GM12892 (cell line): ENCODE measurements at regions not wholly inside any gene's neighbourhood (a gene's known extent, or its start where the extent isn't known, plus 50 kb on each side); places are given as distances from the start of the nearest gene placed in this dataset.

Experiments
- DNase-seq: peaks from one replicate; pipeline ENCODE4 v3.0.0; 2011; ENCODE audit not compliant: insufficient read length
- FAIRE-seq: peaks from 2 replicates; lab custom pipeline; 2011; peaks lifted over from hg19 to GRCh38; lab: Jason Lieb, UNC
- POLR2A ChIP-seq: IDR thresholded peaks from 2 replicates; pipeline ENCODE4 v1.6.1; 2011; ENCODE audit warnings: low read depth, low read length, control low read depth
- POLR2AphosphoS5 ChIP-seq: IDR thresholded peaks from 2 replicates; pipeline ENCODE4 v1.6.1; 2011; ENCODE audit warnings: low read depth, low read length, control low read depth
- TAF1 ChIP-seq: IDR thresholded peaks from 2 replicates; pipeline ENCODE4 v1.6.1; 2011; ENCODE audit warnings: low read depth, mild to moderate bottlenecking, control low read depth, low read length, borderline replicate concordance

GRCh38 chr12:59088673-59089072, 168.4 kb upstream of the LRIG3 start:
- DNase-seq, result no peak
- TF ChIP-seq POLR2AphosphoS5 (no peak), POLR2A (no peak), TAF1 (no peak)
- no peak for FAIRE-seq

GRCh38 chr12:59087691-59088090, 167.4 kb upstream of the LRIG3 start:
- FAIRE-seq (no peak), DNase-seq (no peak)
- TF ChIP-seq POLR2A (no peak), POLR2AphosphoS5 (no peak), TAF1 (no peak)

- TF ChIP-seq POLR2A, result no peak
- no peak for TF ChIP-seq POLR2AphosphoS5
- TF ChIP-seq TAF1, result no peak
- DNase-seq, result no peak
- no peak for FAIRE-seq
Measured at GRCh38 chr12:59087077-59087673, 166.9 kb upstream of the LRIG3 start.

- FAIRE-seq (no peak), DNase-seq (no peak)
- TF ChIP-seq POLR2AphosphoS5 (no peak), POLR2A (no peak), TAF1 (no peak)
Measured at GRCh38 chr12:59086126-59086525, 165.8 kb upstream of the LRIG3 start.

- TF ChIP-seq POLR2AphosphoS5 (no peak), TAF1 (no peak), POLR2A (no peak)
- DNase-seq (no peak), FAIRE-seq (no peak)
Measured at GRCh38 chr12:59085690-59086089, 165.4 kb upstream of the LRIG3 start.

- DNase-seq, result no peak
- TF ChIP-seq TAF1 (no peak), POLR2AphosphoS5 (no peak), POLR2A (no peak)
- FAIRE-seq, result no peak
Measured at GRCh38 chr12:59084511-59085375, 164.4 kb upstream of the LRIG3 start.

- TF ChIP-seq POLR2AphosphoS5, result no peak
- TF ChIP-seq TAF1, result no peak
- TF ChIP-seq POLR2A, result no peak
- FAIRE-seq (no peak), DNase-seq (no peak)
Measured at GRCh38 chr12:59082952-59083351, 162.6 kb upstream of the LRIG3 start.

GRCh38 chr12:59080101-59080500, 159.8 kb upstream of the LRIG3 start:
- DNase-seq, result no peak
- FAIRE-seq, result no peak

GRCh38 chr12:59079472-59079871, 159.2 kb upstream of the LRIG3 start:
- FAIRE-seq (no peak), DNase-seq (no peak)
- TF ChIP-seq POLR2A, result no peak
- TF ChIP-seq POLR2AphosphoS5, result no peak
- TF ChIP-seq TAF1, result no peak

More at GRCh38 chr12:59080101-59080500, 159.8 kb upstream of the LRIG3 start:
- TF ChIP-seq POLR2A, result no peak
- TF ChIP-seq TAF1, result no peak
- no peak for TF ChIP-seq POLR2AphosphoS5

GRCh38 chr12:59079002-59079401, 158.7 kb upstream of the LRIG3 start:
- no peak for DNase-seq
- no peak for FAIRE-seq
- TF ChIP-seq TAF1 (no peak), POLR2AphosphoS5 (no peak), POLR2A (no peak)

GRCh38 chr12:59077575-59078426, 157.5 kb upstream of the LRIG3 start:
- DNase-seq (no peak), FAIRE-seq (no peak)
- no peak for TF ChIP-seq TAF1
- TF ChIP-seq POLR2AphosphoS5, result no peak
- TF ChIP-seq POLR2A, result no peak

- TF ChIP-seq TAF1 (no peak), POLR2AphosphoS5 (no peak), POLR2A (no peak)
- FAIRE-seq, result no peak
Measured at GRCh38 chr12:59077153-59077552, 156.8 kb upstream of the LRIG3 start.

GRCh38 chr12:59076622-59077021, 156.3 kb upstream of the LRIG3 start:
- TF ChIP-seq POLR2AphosphoS5 (no peak), POLR2A (no peak), TAF1 (no peak)
- DNase-seq, result no peak
- no peak for FAIRE-seq

More at GRCh38 chr12:59077153-59077552, 156.8 kb upstream of the LRIG3 start:
- DNase-seq, result no peak
